HG03064 (cell line): ENCODE measurements at regions not wholly inside any gene's neighbourhood (a gene's known extent, or its start where the extent isn't known, plus 50 kb on each side); places are given as distances from the start of the nearest gene placed in this dataset.
"Not testable (repeated sequence)": the region's sequence is repeated elsewhere in the genome, so short reads cannot be mapped to it uniquely, and the experiment has no call there.

ENCODE experiments used
- ATAC-seq: cut with Tn5 transposase; IDR thresholded peaks from one replicate; pipeline ENCODE4 v1.9.1; 2021; ENCODE audit warnings: low read depth; ENCODE audit not compliant: unreplicated experiment

- ATAC-seq = no peak
Observed at GRCh38 chr13:80083853-80084676, 256.9 kb downstream of the SPRY2 start.

DNA sequence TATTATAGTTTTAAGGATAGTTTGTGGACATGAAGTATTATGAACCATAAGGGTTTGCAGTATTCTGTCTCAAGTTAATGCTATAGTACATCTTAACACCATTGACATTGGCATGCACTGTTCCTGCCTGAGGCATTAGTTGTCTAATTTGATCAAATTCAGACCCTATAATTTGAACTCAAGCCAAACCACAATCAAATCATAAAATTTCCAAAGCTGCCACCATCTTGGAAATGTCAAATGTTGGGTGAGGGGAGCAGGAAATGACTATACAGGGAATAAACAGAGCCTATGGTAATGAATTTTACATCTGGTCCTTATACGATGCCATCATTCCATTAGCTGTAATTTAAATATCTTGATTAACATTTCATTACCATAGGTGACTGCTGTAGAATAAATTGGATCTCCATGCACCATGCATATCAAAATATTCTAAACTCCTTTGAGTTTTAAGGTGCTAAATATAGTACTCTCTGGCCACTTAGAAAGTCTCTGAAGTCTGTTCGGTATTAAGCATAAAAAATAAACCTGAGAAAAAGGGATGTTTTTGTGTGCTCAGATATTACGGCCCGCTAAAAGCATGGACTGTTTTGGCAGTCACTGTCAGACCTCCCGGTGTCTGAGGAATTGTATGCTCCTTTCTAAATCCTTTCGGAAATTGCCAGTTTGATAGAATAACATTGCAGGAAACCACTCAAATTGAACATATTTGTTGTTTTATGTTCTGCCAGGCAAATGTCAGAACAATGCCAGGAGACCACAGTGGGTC lies 257.7 kb downstream of the SPRY2 start:
- ATAC-seq = no peak

- no peak for ATAC-seq
Observed at GRCh38 chr13:80082396-80083080, 258.4 kb downstream of the SPRY2 start.

DNA sequence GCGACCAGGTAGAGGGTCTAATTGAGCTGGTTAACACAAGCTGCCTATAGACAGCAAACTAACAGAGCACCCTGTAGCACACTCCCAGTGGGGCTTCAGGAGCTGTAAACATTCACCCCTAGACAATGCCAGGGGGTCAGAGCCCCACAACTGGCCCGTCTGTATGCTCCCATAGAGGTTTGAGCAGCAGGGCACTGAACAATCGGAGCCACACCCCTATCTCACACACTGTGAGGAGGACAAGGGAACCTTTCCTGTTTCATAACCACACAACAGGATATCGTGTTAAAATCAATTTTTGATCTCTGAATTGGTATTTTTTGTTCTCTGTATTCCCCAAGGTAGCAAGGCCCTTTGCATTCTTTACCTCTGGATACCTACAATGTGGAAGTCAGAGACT lies 266.1 kb downstream of the SPRY2 start:
- ATAC-seq = no peak

GRCh38 chr13:80074143-80074752 lies 266.7 kb downstream of the SPRY2 start:
- ATAC-seq = no peak

- no peak for ATAC-seq
Observed at GRCh38 chr13:80072231-80072630, 268.7 kb downstream of the SPRY2 start.

DNA sequence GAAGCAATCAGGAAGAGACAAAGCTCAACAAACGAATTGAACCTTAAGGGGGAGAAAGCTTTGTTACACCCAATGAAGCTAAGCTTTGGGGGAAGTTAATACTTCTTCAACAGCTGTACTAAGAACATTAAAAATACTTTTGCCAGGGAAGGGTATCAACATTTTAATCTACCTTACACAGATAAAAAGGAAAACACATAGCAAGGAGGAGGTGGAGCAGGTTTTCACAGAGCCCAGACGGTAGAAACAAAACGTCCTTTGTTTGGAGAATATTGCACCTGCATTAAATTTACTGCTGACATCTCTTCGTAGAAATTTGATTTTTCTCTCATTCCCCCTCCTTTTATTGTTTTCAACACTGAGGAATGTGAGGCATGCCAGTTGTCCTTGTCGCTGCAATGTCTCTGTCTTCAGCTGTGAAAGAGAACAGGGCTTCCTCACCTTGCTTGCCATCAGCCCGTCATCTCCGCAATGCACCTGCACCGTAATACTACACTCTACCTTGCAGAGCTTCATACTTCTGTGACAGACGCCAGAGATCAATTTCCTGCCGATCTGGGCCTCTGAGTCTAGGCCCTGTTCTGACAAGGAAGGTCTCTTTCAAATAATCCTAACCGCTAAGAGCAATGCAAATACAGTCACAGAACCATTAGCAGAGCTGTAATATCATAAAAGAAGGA lies 270.8 kb downstream of the SPRY2 start:
- no peak for ATAC-seq

- no peak for ATAC-seq
Observed at GRCh38 chr13:80069374-80069773, 271.6 kb downstream of the SPRY2 start.

GRCh38 chr13:80065996-80066395 lies 274.9 kb downstream of the SPRY2 start:
- no peak for ATAC-seq

DNA sequence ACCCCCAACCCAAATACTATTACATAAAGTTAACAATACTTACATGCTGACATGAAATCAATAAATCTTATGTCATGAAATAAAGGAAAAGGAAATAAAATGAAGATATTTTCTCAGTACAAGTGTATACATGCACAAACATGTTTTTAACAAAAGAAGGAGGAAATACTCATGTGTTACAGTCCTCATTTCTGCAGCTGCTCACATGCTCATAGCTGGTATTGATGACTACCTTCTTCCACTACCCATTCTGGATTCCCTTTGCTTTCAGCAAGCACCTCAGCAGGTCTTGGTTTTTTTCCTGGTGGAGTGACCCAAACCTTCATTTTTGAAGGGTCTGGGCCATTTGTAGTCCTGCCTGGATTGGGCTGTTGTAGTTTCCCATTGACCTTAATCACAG lies 278.5 kb downstream of the SPRY2 start:
- ATAC-seq = not testable (repeated sequence)

DNA sequence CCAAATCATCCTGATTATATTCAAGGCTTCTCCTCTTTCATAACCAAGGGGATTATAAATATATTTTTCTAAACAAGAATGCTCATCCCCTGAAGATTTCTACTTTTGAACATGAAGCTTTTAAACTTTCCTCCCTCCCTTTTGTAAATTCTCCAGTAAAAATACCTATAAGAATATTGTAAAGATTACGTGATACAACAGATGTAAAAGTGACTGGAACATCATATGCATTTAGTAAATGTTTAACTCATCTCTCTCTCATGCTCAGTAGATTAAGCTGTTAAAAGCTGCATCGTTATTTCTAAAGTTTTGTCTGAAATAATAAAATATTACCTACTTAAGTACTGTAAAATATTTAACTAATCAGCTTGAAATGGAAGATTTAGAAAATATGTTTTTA lies 281.1 kb downstream of the SPRY2 start:
- ATAC-seq = no peak

GRCh38 chr13:80058626-80059025 lies 282.3 kb downstream of the SPRY2 start:
- no peak for ATAC-seq

DNA sequence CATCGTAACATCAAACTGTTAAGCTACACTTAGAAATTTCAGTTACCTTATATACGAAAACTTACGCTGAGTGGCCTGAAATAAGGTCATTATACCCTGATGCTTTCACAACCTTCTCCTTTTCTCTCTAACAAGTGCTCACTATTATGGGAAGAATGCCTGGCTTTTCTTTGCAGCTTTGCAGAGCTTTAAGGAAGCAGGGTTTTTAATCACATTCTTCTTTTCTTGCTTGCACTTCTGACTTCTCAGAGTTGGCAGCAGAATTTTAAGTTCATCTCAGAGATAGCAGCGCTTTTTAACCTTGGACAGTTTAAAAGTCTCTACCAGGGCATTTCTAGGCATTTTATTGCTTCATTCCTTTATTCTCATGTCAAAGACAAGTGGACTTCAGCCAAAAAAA lies 285.1 kb downstream of the SPRY2 start:
- ATAC-seq = no peak

- ATAC-seq = no peak
Observed at GRCh38 chr13:80054806-80055205, 286.1 kb downstream of the SPRY2 start.

GRCh38 chr13:80052286-80052685 lies 288.6 kb downstream of the SPRY2 start:
- ATAC-seq = no peak

DNA sequence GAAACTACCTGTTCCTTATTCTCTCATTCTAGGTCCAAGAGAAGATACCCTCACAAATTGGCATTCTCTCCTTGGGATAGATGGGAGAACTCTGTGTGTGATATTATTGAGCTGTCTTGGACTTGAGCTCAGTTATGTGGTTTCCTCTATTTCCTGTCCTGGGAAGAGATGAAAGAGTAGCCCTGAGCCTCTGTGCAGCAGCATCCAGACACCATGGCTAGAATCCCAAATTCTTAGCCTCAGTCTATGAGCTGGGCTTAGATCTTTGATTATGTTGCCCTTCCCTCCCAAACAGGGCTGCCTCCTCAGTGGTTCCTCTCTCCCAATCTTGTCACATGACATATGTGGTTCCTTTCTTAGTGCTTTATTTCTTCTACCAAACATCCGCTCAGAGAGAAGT lies 290.7 kb downstream of the SPRY2 start:
- ATAC-seq = no peak

DNA sequence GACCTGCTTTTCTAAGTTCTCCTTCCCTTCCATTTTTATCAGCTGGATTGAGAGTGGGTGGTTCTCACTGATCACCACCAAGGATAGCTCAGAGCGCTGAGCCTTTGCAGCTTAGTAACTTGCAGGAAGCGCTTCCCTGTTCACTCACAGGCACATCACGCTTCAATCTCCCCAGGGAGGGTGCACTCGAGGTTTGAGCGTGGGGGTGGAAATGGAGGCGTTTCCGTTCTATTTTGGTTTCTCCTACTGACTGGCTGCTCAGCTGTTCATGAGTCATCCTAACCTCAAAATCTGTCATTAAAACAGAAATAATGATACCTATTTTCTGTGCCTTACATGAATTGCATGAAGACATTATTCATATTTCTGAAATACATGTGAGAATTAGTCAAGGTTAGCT lies 292.1 kb downstream of the SPRY2 start:
- peak; percentile 98 for ATAC-seq

- ATAC-seq = no peak
Observed at GRCh38 chr13:80048030-80048429, 292.9 kb downstream of the SPRY2 start.

- no peak for ATAC-seq
Observed at GRCh38 chr13:80047406-80047805, 293.5 kb downstream of the SPRY2 start.

GRCh38 chr13:80040981-80041317 lies 300.0 kb downstream of the SPRY2 start:
- ATAC-seq = no peak
